HG03039 (cell line): ENCODE measurements at regions not wholly inside any gene's neighbourhood (a gene's known extent, or its start where the extent isn't known, plus 50 kb on each side); places are given as distances from the start of the nearest gene placed in this dataset.

Experiments used
- ATAC-seq: cut with Tn5 transposase; IDR thresholded peaks from one replicate; pipeline ENCODE4 v1.9.1; 2021; ENCODE audit warnings: mild to moderate bottlenecking, moderate library complexity; ENCODE audit not compliant: unreplicated experiment

- ATAC-seq = no peak
Measured at GRCh38 chr2:128399690-128400291, 81.1 kb upstream of the HS6ST1 start.

- no peak for ATAC-seq
Measured at GRCh38 chr2:128401680-128402079, 83.0 kb upstream of the HS6ST1 start.

GRCh38 chr2:128402911-128403670 lies 84.4 kb upstream of the HS6ST1 start:
- no peak for ATAC-seq

GRCh38 chr2:128403814-128404708 lies 85.4 kb upstream of the HS6ST1 start:
- no peak for ATAC-seq

GRCh38 chr2:128404709-128405466 lies 86.2 kb upstream of the HS6ST1 start:
- ATAC-seq = no peak

GRCh38 chr2:128405467-128405900 lies 86.8 kb upstream of the HS6ST1 start:
- ATAC-seq = no peak

GRCh38 chr2:128405981-128406613 lies 87.4 kb upstream of the HS6ST1 start:
- no peak for ATAC-seq

- ATAC-seq = no peak
Measured at GRCh38 chr2:128406736-128407554, 88.3 kb upstream of the HS6ST1 start.

- ATAC-seq = no peak
Measured at GRCh38 chr2:128408349-128409305, 90.0 kb upstream of the HS6ST1 start.

- no peak for ATAC-seq
Measured at GRCh38 chr2:128409326-128410034, 90.8 kb upstream of the HS6ST1 start.

GRCh38 chr2:128410035-128410757 lies 91.5 kb upstream of the HS6ST1 start:
- ATAC-seq = no peak

GRCh38 chr2:128410758-128411215 lies 92.1 kb upstream of the HS6ST1 start:
- no peak for ATAC-seq

GRCh38 chr2:128411431-128411830 lies 92.8 kb upstream of the HS6ST1 start:
- no peak for ATAC-seq

- no peak for ATAC-seq
Measured at GRCh38 chr2:128412181-128412871, 93.7 kb upstream of the HS6ST1 start.

- ATAC-seq = no peak
Measured at GRCh38 chr2:128413014-128413717, 94.5 kb upstream of the HS6ST1 start.
